LNCaP clone FGC (cell line): ENCODE measurements at regions not wholly inside any gene's neighbourhood (a gene's known extent, or its start where the extent isn't known, plus 50 kb on each side); places are given as distances from the start of the nearest gene placed in this dataset.
"Not testable (repeated sequence)": the region's sequence is repeated elsewhere in the genome, so short reads cannot be mapped to it uniquely, and the experiment has no call there.

Source experiments
- DNase-seq: peaks from one replicate; pipeline ENCODE4 v3.0.0-alpha.2; 2011; ENCODE audit warnings: low read depth
- H3K4me3 ChIP-seq: 2 replicates; pipeline ENCODE4 v1.5.1; 2011; ENCODE audit warnings: mild to moderate bottlenecking, low read depth, low read length, control low read depth
- TF ChIP-seq, protein P1 (sequence below): IDR thresholded peaks from 2 replicates; pipeline ENCODE4 v1.5.1; 2012; ENCODE audit warnings: mild to moderate bottlenecking; ENCODE audit not compliant: control insufficient read depth, insufficient read depth; ENCODE audit errors: extremely low read depth

DNA sequence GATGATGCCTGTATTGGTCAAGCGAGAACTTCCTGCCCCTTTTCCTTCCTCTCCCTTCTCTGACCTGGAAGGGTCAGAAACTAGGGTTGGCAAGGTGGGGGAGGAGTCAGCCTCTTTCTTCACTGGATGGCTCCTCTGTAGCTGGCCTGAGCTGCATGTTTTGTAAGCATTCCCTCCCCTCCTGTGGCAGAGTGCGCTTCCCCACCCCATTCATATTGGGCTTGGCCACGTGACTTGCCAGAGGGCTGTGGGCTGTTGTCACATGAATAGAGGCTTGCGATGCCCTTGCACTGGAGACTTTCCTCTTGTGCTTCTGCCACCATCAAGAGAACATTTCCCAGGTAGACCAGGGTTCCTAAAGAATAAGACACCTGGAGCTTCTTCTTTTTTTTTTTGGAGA lies 111.3 kb upstream of the PODXL start:
- TF ChIP-seq, protein P1, sequence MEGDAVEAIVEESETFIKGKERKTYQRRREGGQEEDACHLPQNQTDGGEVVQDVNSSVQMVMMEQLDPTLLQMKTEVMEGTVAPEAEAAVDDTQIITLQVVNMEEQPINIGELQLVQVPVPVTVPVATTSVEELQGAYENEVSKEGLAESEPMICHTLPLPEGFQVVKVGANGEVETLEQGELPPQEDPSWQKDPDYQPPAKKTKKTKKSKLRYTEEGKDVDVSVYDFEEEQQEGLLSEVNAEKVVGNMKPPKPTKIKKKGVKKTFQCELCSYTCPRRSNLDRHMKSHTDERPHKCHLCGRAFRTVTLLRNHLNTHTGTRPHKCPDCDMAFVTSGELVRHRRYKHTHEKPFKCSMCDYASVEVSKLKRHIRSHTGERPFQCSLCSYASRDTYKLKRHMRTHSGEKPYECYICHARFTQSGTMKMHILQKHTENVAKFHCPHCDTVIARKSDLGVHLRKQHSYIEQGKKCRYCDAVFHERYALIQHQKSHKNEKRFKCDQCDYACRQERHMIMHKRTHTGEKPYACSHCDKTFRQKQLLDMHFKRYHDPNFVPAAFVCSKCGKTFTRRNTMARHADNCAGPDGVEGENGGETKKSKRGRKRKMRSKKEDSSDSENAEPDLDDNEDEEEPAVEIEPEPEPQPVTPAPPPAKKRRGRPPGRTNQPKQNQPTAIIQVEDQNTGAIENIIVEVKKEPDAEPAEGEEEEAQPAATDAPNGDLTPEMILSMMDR: no peak
- H3K4me3 ChIP-seq: no peak overlapping the region
- no peak for DNase-seq

DNA sequence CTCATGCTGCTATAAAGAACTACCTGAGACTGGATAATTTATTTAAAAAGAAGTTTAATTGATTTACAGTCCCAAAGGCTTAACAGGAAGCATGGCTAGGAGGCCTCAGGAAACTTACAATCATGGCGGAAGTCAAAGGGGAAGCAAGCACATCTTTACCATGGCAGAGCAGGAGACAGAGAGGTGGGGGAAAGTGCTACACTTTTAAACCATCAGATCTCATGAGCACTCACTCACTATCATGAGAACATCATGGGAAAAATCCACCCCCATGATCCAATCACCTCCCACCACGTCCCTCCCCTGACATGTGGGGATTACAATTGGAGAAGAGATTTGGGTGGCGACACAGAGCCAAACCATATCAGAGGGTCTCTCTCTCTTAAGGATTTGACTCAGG lies 108.6 kb upstream of the PODXL start:
- TF ChIP-seq, protein P1: no peak
- no peak for DNase-seq
- H3K4me3 ChIP-seq: no peak overlapping the region

DNA sequence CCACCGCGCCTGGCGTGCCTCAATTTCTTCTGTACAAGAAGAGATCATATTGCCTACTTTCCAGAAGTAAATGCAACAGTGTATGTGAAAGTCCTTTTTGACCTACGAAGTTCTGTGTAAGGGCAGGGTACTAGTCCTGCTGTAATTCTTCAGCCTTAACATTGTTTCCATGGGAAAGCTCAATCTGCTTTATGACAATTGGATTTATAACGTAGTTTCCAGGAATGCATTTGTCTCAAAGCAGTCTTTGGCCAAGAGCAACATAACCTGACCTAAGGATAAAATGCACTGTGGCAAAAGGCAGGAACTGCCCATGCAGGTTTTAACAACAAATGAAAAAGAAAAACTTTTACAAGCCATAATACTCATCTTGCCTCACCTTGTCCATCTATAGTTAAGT lies 108.1 kb upstream of the PODXL start:
- H3K4me3 ChIP-seq: no peak overlapping the region
- TF ChIP-seq, protein P1: no peak
- DNase-seq: no peak

DNA sequence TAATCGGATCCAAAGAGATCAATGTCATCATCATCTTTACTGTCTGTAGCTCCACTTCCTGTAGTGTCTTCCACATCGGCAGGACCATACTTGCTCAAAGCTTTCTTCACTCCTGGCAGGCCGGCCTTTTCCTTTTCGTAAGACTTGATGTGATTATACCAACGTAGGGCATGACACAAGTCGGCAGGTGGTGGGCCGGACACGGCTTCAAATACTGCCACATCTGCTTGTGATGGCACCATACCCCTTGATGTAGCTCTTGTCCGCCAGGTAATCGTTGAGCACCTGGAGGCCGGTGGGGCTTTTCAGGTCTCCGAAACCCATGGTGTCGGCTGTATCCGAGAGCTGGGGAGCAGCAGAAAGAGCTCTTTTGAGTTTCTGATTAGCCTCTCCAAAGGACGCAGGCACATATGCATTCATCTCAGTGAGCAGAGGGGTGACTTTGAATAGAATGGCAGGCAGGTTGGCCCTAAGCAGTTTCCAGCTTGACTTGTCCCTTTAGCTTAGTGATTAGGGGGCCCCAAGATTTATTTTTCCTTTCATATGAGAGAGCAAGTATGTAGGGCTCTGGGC lies 106.0 kb upstream of the PODXL start:
- H3K4me3 ChIP-seq, DNase-seq: not testable (repeated sequence)

DNA sequence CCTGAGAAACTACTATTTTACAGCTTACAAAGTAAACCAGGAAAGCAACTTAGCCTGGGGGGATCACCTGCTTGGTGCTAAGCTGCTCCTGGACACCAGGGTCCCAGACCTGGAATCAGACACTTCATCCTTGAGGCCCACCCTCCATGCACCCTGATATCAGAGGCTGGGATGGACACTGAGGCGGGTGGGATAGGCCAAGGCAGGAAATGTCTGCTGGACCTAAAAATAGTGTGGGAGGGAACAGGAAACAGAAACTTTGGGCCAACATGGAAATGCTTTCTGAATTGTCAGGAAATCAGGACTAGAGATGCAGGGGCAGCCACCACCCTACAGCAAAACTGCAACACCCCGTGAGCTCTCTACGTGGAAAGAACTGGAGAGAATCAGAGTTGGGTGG lies 101.5 kb upstream of the PODXL start:
- H3K4me3 ChIP-seq: no peak overlapping the region
- TF ChIP-seq, protein P1: no peak
- DNase-seq: no peak

DNA sequence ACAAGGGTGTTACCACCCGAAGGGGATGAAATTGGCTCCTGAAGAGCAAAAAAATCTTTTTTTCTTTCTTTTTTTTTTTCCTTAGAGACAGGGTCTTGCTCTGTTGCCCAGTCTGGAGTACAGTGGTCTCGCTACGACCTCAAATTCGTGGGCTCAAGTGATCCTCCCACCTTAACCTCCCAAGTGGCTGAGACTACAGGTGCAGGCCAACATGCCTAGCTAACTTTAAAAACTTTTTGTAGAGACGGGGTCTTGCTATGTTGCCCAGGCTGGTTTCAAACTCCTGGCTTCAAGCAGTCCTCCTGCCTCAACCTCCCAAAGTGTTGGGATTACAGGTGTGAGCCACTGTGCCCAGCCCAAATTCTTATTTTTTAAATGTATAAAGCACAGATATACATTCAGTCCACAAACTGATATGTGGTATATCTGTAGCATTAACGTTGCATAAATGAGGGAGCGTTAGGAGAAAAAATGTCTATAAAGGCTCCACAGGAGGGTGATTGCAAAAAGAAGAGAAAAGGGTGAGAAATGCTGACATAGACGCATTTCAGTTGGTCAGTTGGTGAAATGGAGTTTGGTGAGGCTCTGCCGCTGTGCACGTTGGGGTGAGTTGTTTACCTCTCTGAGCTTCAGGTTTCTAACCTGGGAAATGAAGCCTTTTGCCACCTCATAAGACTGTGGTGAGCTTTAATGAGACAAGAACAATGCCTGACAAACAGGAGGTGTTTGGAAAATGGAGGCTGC lies 100.7 kb upstream of the PODXL start:
- DNase-seq: no peak
- H3K4me3 ChIP-seq: no peak overlapping the region
- TF ChIP-seq, protein P1: no peak

DNA sequence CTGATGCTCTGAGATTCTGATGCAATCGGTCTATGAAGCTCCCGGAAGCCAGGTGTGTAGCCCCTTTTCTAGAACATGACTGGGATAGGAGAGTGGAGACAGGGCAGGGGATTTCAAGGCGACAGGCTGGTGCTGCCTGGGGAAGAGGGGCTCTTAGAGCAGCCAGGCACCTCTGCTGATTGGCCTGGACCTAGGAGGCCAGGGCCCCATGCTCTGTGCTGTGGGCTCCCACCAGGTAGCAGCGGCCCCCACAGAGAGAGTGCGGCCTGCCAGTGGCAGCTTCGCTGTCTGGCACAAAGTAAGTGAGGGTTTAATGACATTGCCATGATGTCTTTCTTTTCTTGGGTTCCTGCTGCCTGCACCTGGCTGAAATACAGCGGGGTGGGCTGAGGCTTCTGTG lies 99.4 kb upstream of the PODXL start:
- no peak for DNase-seq
- TF ChIP-seq, protein P1: no peak
- no peak overlapping the region for H3K4me3 ChIP-seq
